Neural cell (in vitro differentiated cells): ENCODE measurements at regions not wholly inside any gene's neighbourhood (a gene's known extent, or its start where the extent isn't known, plus 50 kb on each side); places are given as distances from the start of the nearest gene placed in this dataset.

Experiments
- H2AFZ ChIP-seq: fragments of 200-600, 300-800 bp; sonication (generic), shearing (Covaris generic); 2 replicates; pipeline ENCODE4 v1.6.0; 2014; ENCODE audit warnings: low read depth, mild to moderate bottlenecking, antibody characterized with exemption, low read length, moderate library complexity
- H3F3A ChIP-seq: fragments of 200-600 bp; shearing (Covaris generic); 2 replicates; pipeline ENCODE4 v1.6.1; 2016; ENCODE audit warnings: mild to moderate bottlenecking, moderate library complexity, mixed read lengths, antibody characterized with exemption, low read length; ENCODE audit not compliant: insufficient read depth, poor library complexity, severe bottlenecking
- H3K27ac ChIP-seq: fragments of 200-600, 300-800 bp; sonication (generic), shearing (Covaris generic); 2 replicates; pipeline ENCODE4 v1.5.1; 2014; ENCODE audit warnings: mild to moderate bottlenecking, low read length, moderate library complexity
- H3K27me3 ChIP-seq: fragments of 300-800, 200-600 bp; sonication (generic), shearing (Covaris generic); 2 replicates; pipeline ENCODE4 v1.6.0; 2014; ENCODE audit warnings: mild to moderate bottlenecking, low read depth, low read length, moderate library complexity; ENCODE audit not compliant: insufficient read depth
- H3K36me3 ChIP-seq: fragments of 300-800, 200-600 bp; sonication (generic), shearing (Covaris generic); 2 replicates; pipeline ENCODE4 v1.5.1; 2014; ENCODE audit warnings: mild to moderate bottlenecking, antibody characterized with exemption, low read length, moderate library complexity; ENCODE audit not compliant: insufficient read depth
- H3K4me2 ChIP-seq: fragments of 300-800, 200-600 bp; sonication (generic), shearing (Covaris generic); 2 replicates; pipeline ENCODE4 v1.6.0; 2014; ENCODE audit warnings: mild to moderate bottlenecking, low read length
- H3K4me3 ChIP-seq: fragments of 300-800, 200-600 bp; sonication (generic), shearing (Covaris generic); 2 replicates; pipeline ENCODE4 v1.5.1; 2014; ENCODE audit warnings: mild to moderate bottlenecking, low read length, moderate library complexity
- H3K79me2 ChIP-seq: fragments of 200-600 bp; shearing (Covaris generic); replicated peaks from 2 replicates; pipeline ENCODE4 v1.6.0; 2014; ENCODE audit warnings: mild to moderate bottlenecking, low read length, moderate library complexity; ENCODE audit not compliant: insufficient read depth
- H3K9ac ChIP-seq: fragments of 300-800, 200-600 bp; sonication (generic), shearing (Covaris generic); 2 replicates; pipeline ENCODE4 v1.6.1; 2016; ENCODE audit warnings: mild to moderate bottlenecking, low read length, mixed read lengths
- H3K9me2 ChIP-seq: fragments of 200-600 bp; shearing (Covaris generic); 2 replicates; pipeline ENCODE4 v1.6.1; 2016; ENCODE audit warnings: mild to moderate bottlenecking, low read length, mixed read lengths; ENCODE audit not compliant: insufficient read depth
- H3K9me3 ChIP-seq: fragments of 200-600, 300-800 bp; sonication (generic), shearing (Covaris generic); 2 replicates; pipeline ENCODE4 v1.6.1; 2016; ENCODE audit warnings: mild to moderate bottlenecking, mixed run types, low read length, moderate library complexity, mixed read lengths
- H4K20me1 ChIP-seq: fragments of 200-600 bp; shearing (Covaris generic); 2 replicates; pipeline ENCODE4 v1.6.1; 2016; ENCODE audit warnings: mild to moderate bottlenecking, mixed run types; ENCODE audit not compliant: insufficient read depth
- EP300 ChIP-seq: fragments of 450-650 bp; conservative IDR thresholded peaks from 2 replicates; pipeline ENCODE4 v1.6.1; 2014; ENCODE audit warnings: antibody characterized with exemption, mild to moderate bottlenecking, moderate library complexity; ENCODE audit not compliant: poor library complexity, severe bottlenecking
- EZH2 ChIP-seq: fragments of 200-600, 300-800 bp; shearing (Covaris generic), sonication (generic); IDR thresholded peaks from 2 replicates; pipeline ENCODE4 v1.6.1; 2014; ENCODE audit warnings: antibody characterized with exemption, low read length, borderline replicate concordance, mild to moderate bottlenecking; ENCODE audit not compliant: insufficient read depth, poor library complexity, severe bottlenecking
- MXI1 ChIP-seq: fragments of 450-650 bp; conservative IDR thresholded peaks from 2 replicates; pipeline ENCODE4 v1.6.1; 2014; ENCODE audit warnings: antibody characterized with exemption, mild to moderate bottlenecking; ENCODE audit not compliant: poor library complexity, severe bottlenecking
- POLR2AphosphoS5 ChIP-seq: IDR thresholded peaks from 2 replicates; pipeline ENCODE4 v1.6.1; 2012
- RAD21 ChIP-seq: fragments of 450-650 bp; conservative IDR thresholded peaks from 2 replicates; pipeline ENCODE4 v1.6.1; 2014; ENCODE audit warnings: antibody characterized with exemption, mild to moderate bottlenecking, moderate library complexity
- REST ChIP-seq: IDR thresholded peaks from 2 replicates; pipeline ENCODE4 v1.6.1; 2012; ENCODE audit warnings: borderline replicate concordance
- SMC3 ChIP-seq: fragments of 450-650 bp; conservative IDR thresholded peaks from 2 replicates; pipeline ENCODE4 v1.6.1; 2014; ENCODE audit warnings: antibody characterized with exemption, mild to moderate bottlenecking, moderate library complexity; ENCODE audit not compliant: poor library complexity
- TAF1 ChIP-seq: IDR thresholded peaks from 2 replicates; pipeline ENCODE4 v1.6.1; 2012; ENCODE audit warnings: low read depth
- TF ChIP-seq, protein P1 (sequence below): fragments of 450-650 bp; IDR thresholded peaks from 2 replicates; pipeline ENCODE4 v1.5.1; 2014; ENCODE audit warnings: antibody characterized with exemption, mild to moderate bottlenecking, moderate library complexity; ENCODE audit not compliant: poor library complexity, severe bottlenecking

DNA sequence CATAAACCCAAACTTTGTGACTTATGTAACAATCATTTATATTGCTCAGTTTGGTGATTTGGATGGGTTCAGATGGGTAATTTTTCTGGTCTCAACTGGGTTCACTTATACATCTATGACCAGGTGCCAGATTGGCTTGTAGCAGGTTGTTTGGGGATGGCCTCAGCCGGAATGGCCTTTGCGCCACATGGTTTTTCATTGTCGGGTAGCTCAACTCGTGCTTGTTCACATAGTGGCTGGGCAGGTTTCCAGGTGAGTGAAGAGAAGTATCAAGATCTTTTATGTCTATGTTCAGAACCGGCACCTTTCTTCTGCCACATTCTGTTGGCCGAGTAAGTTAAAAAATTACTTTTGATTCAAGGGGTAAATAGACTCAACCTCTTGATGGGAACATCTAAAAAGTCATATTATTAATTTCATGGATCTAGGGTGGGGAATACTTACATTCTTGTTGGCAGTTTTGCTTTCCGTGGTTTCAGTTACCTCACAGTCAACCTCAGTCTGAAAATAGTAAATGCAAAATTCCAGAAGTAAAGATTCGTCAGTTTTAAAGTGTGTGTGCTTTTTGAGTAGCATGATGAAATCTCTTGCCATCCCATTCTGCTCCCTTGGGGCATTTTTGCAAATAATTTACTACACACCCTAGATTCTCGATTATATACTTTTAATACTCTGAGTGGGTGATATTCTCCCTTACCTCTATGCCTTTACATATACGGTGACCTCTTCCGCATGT lies 745.7 kb upstream of the CCDC54 start:
- Histone ChIP-seq H3K9ac (no peak overlapping the region), H3K27ac (no peak overlapping the region), H2AFZ (no peak overlapping the region), H3K27me3 (no peaks in the 10 kb centered on the region), H3F3A (no peaks in the 10 kb centered on the region), H3K9me2 (no peaks in the 10 kb centered on the region), H4K20me1 (no peaks in the 10 kb centered on the region), H3K79me2 (no peaks in the 10 kb centered on the region), H3K4me2 (no peak overlapping the region), H3K36me3 (no peaks in the 10 kb centered on the region), H3K9me3 (no peaks in the 10 kb centered on the region), H3K4me3 (no peak overlapping the region)
- TF ChIP-seq EP300 (no peak), REST (no peak), EZH2 (no peak), RAD21 (no peak), TAF1 (no peak), POLR2AphosphoS5 (no peak), SMC3 (no peak), MXI1 (no peak)
- TF ChIP-seq, protein P1, sequence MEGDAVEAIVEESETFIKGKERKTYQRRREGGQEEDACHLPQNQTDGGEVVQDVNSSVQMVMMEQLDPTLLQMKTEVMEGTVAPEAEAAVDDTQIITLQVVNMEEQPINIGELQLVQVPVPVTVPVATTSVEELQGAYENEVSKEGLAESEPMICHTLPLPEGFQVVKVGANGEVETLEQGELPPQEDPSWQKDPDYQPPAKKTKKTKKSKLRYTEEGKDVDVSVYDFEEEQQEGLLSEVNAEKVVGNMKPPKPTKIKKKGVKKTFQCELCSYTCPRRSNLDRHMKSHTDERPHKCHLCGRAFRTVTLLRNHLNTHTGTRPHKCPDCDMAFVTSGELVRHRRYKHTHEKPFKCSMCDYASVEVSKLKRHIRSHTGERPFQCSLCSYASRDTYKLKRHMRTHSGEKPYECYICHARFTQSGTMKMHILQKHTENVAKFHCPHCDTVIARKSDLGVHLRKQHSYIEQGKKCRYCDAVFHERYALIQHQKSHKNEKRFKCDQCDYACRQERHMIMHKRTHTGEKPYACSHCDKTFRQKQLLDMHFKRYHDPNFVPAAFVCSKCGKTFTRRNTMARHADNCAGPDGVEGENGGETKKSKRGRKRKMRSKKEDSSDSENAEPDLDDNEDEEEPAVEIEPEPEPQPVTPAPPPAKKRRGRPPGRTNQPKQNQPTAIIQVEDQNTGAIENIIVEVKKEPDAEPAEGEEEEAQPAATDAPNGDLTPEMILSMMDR, result no peak

DNA sequence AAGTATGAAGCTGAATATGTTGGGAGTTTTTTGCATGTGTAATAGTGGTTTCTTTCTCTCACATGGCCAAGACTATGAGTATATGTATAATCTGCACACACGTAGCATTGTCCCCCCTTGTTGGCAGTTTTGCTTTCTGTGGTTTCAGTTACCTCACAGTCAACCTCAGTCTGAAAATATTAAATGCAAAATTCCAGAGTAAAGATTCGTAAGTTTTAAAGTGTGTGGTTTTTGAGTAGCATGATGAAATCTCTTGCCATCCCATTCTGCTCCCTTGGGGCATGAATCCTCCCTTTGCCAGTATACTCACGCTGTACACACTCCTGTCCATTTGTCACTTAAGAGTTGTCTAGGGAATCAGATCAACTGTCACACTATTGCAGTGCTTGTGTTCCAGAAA lies 742.0 kb upstream of the CCDC54 start:
- no peak overlapping the region for H3K27ac ChIP-seq
- H3K9ac ChIP-seq, result no peak overlapping the region
- H3K36me3 ChIP-seq, result no peaks in the 10 kb centered on the region
- no peaks in the 10 kb centered on the region for H3K9me2 ChIP-seq
- no peaks in the 10 kb centered on the region for H3K9me3 ChIP-seq
- no peak overlapping the region for H3K4me3 ChIP-seq
- no peak overlapping the region for H2AFZ ChIP-seq
- H3K4me2 ChIP-seq, result no peak overlapping the region
- H3K27me3 ChIP-seq, result no peaks in the 10 kb centered on the region
- TF ChIP-seq RAD21 (no peak), POLR2AphosphoS5 (no peak), EP300 (no peak), MXI1 (no peak), SMC3 (no peak), EZH2 (no peak), TAF1 (no peak), REST (no peak)
- TF ChIP-seq, protein P1, result no peak
- H3K79me2 ChIP-seq, result no peaks in the 10 kb centered on the region
- H4K20me1 ChIP-seq, result no peaks in the 10 kb centered on the region
- H3F3A ChIP-seq, result no peaks in the 10 kb centered on the region
